Upper lobe of left lung (tissue), 6 donors: ENCODE measurements at regions not wholly inside any gene's neighbourhood (a gene's known extent, or its start where the extent isn't known, plus 50 kb on each side); places are given as distances from the start of the nearest gene placed in this dataset.

ENCODE experiments used
- ATAC-seq, 2 donors: fragments of 200-7000 bp; cut with Tn5 transposase; one replicate each; pipeline ENCODE4 v1.9.1; 2022; ENCODE audit warnings: mild to moderate bottlenecking in 2 of 2, moderate library complexity in 2 of 2; ENCODE audit not compliant: low FRiP score in 2 of 2
- DNase-seq, 2 donors: peaks; one replicate each; pipeline ENCODE4 v3.0.0-alpha.2; 2019 to 2020
- H3K27ac ChIP-seq, 4 donors: fragments of 200-600 bp; sonication (generic); one replicate each; pipeline ENCODE4 v1.5.1; 2016 to 2019
- H3K27me3 ChIP-seq, 4 donors: fragments of 200-600 bp; sonication (generic); one replicate each; pipeline ENCODE4 v1.5.1; 2017 to 2019
- H3K36me3 ChIP-seq, 4 donors: fragments of 200-600 bp; sonication (generic); one replicate each; pipeline ENCODE4 v1.5.1; 2016 to 2019
- H3K4me1 ChIP-seq, 4 donors: fragments of 200-600 bp; sonication (generic); one replicate each; pipeline ENCODE4 v1.5.1; 2018 to 2019
- H3K4me3 ChIP-seq, 4 donors: fragments of 200-600 bp; sonication (generic); one replicate each; pipeline ENCODE4 v1.5.1; 2017 to 2019; ENCODE audit warnings: mild to moderate bottlenecking in 2 of 4, moderate library complexity in 1 of 4
- H3K9me3 ChIP-seq, 4 donors: fragments of 200-600 bp; sonication (generic); one replicate each; pipeline ENCODE4 v1.5.1; 2018 to 2019
- EP300 ChIP-seq, 4 donors: sonication (generic); formaldehyde crosslinking; IDR thresholded peaks; one replicate each; pipeline ENCODE4 v1.5.1; 2017; ENCODE audit warnings: antibody characterized with exemption in 4 of 4, control low read depth in 2 of 4
- POLR2A ChIP-seq, 4 donors: fragments of 450-650 bp; IDR thresholded peaks; one replicate each; pipeline ENCODE4 v1.5.1; 2016 to 2017; ENCODE audit warnings: antibody characterized with exemption in 4 of 4, mild to moderate bottlenecking in 2 of 4
- POLR2AphosphoS5 ChIP-seq, 2 donors: sonication (generic); formaldehyde crosslinking; IDR thresholded peaks; one replicate each; pipeline ENCODE4 v1.5.1; 2017; ENCODE audit warnings: antibody characterized with exemption in 2 of 2
- WGBS, 2 donors: methylation state at CpG; one replicate each; pipeline ENCODE4 v1.1.5; 2017 to 2018; 5-methylcytosine and 5-hydroxymethylcytosine counted together
- TF ChIP-seq, protein P1 (sequence below), 6 experiments: fragments of 450-650 bp in 4 of 6; fragments of 200-600 bp in 2 of 6; sonication (generic) in 2 of 6; IDR thresholded peaks; one replicate each; pipeline ENCODE4 v1.5.1; 2016 to 2019; ENCODE audit warnings: antibody characterized with exemption in 6 of 6
- donor health status: DM: no; HTN: no; CAD: no; lungs with moderate emphysema.
- donor health status: DM: no; HTN: yes; CAD: no; lungs with severe emphysema.

DNA sequence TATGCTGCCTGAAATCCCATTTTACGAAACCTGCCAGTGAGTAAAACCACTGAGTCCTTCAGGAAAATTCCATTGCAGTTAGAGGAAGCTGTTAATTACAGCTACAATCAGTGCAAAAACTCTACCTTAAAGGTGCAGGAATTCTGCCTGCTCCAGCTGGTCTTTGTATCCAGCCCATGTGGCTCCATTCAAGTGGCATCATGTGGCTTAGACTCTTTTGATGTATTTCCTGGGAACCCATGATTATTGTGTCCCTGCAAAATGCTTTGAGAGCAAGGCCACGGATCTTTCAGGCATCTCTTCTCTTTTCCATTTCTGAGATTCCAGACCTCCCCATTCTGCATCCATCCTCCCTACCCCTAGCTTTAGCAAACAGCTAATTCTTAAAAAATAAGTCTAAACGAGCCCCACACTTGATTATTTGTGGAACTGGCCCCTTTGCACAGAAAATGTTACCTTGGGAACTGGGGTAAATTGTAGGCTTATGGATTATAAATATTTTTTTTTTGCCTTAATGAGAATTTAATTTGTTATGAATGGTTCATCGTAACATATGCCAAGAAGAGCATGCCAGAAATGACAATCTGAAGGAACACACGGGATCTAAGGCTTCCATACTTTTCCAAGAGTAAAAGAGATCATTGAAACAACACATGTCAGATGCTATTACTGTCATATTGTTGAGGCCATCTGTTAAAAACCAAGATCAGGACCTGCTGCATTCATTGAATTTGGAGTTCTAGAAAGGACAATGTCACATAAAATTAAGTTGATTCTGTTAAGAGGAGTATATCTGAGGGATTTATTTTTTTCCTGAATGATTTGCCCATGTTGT, 144.6 kb downstream of the TPH2 start:
- DNase-seq (no peak), ATAC-seq (no peak)
- H3K36me3 ChIP-seq, result no peaks in the 10 kb centered on the region
- H3K27me3 ChIP-seq, result no peaks in the 10 kb centered on the region
- H3K4me1 ChIP-seq, result no peaks in the 10 kb centered on the region
- H3K4me3 ChIP-seq, result no peak overlapping the region
- 60% methylated on average over 5 of the region's 5 CpGs for WGBS, 2 donors
- TF ChIP-seq, protein P1, sequence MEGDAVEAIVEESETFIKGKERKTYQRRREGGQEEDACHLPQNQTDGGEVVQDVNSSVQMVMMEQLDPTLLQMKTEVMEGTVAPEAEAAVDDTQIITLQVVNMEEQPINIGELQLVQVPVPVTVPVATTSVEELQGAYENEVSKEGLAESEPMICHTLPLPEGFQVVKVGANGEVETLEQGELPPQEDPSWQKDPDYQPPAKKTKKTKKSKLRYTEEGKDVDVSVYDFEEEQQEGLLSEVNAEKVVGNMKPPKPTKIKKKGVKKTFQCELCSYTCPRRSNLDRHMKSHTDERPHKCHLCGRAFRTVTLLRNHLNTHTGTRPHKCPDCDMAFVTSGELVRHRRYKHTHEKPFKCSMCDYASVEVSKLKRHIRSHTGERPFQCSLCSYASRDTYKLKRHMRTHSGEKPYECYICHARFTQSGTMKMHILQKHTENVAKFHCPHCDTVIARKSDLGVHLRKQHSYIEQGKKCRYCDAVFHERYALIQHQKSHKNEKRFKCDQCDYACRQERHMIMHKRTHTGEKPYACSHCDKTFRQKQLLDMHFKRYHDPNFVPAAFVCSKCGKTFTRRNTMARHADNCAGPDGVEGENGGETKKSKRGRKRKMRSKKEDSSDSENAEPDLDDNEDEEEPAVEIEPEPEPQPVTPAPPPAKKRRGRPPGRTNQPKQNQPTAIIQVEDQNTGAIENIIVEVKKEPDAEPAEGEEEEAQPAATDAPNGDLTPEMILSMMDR (IDR thresholded peaks at IDR 0.05), result no peak
- no peak for TF ChIP-seq POLR2AphosphoS5 (IDR thresholded peaks at IDR 0.05)
- no peak for TF ChIP-seq POLR2A (IDR thresholded peaks at IDR 0.05)
- no peak for TF ChIP-seq EP300 (IDR thresholded peaks at IDR 0.05)
- no peak overlapping the region for H3K27ac ChIP-seq
- no peaks in the 10 kb centered on the region for H3K9me3 ChIP-seq

DNA sequence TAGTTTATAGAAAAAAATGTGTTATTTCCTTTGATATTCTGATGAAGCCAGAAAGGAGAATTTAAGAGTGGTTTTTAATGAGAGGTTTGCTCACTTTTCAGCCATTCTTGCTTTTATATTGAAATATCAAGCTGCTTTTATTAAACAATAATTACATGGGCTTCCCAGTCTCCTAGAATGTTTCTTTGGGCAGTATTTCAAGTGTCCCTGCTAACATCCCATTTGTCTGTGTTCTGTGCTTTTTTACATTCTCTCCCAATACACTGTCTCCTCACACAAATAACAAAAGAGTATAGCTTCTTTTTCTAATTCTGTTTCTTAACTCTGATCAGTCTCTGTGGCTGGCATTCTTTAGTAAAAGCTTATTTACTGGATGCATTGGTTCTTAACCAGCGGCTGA, 145.4 kb downstream of the TPH2 start:
- Histone ChIP-seq H3K36me3 (no peaks in the 10 kb centered on the region), H3K9me3 (no peaks in the 10 kb centered on the region), H3K4me3 (no peak overlapping the region), H3K27me3 (no peaks in the 10 kb centered on the region), H3K27ac (no peak overlapping the region), H3K4me1 (no peaks in the 10 kb centered on the region)
- DNase-seq (no peak), ATAC-seq (no peak)
- WGBS, 2 donors, result 0 to 50% methylated on average over 1 of the region's 1 CpG
- TF ChIP-seq, protein P1 (IDR thresholded peaks at IDR 0.05), result no peak
- TF ChIP-seq EP300 (IDR thresholded peaks at IDR 0.05) (no peak), POLR2AphosphoS5 (IDR thresholded peaks at IDR 0.05) (no peak), POLR2A (IDR thresholded peaks at IDR 0.05) (no peak)

DNA sequence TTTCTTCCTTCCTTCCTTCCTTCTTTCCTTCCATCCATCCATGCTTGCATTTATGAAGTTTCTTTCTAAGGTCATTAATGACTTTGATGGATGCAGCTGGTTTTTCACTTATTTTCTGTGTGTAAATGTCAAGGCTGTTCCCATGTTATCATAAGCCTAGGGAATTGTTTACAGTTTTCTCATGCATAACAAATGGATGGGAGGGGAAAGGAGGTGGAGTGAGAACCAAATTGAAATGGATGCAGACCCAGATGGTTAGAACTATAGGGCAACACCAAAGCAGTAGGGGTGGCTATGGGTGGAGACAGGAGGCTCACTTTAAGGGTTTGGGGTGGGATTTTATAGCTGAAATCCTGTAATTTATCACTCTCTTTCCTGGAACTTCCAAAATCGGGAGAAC, 146.2 kb downstream of the TPH2 start:
- no peak for DNase-seq
- no peaks in the 10 kb centered on the region for H3K4me1 ChIP-seq
- WGBS, 2 donors, result 23 to 47% methylated on average over 1 of the region's 1 CpG
- no peaks in the 10 kb centered on the region for H3K36me3 ChIP-seq
- H3K27ac ChIP-seq, result no peak overlapping the region
- no peaks in the 10 kb centered on the region for H3K9me3 ChIP-seq
- H3K27me3 ChIP-seq, result no peaks in the 10 kb centered on the region
- ATAC-seq, result no peak
- no peak overlapping the region for H3K4me3 ChIP-seq
- TF ChIP-seq POLR2AphosphoS5 (IDR thresholded peaks at IDR 0.05) (no peak), EP300 (IDR thresholded peaks at IDR 0.05) (no peak), POLR2A (IDR thresholded peaks at IDR 0.05) (no peak)
- TF ChIP-seq, protein P1 (IDR thresholded peaks at IDR 0.05), result no peak

DNA sequence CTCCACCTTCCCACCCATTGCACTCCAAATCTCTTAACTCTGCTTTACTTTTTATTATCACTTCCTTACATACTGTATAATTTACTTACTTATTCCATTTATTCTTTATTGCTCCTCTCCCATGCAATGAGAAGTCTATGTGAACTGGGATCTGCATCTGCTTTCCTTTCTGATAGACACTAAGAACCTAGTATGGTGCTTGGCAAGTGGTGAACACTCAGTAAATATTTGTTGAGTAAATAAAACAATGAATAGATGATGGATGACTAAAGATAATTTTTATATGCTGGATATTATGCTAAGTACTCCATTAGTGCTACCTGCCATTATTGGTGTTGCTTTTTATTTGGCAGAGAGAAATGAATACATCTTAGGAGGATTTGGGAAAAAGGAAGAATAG, 151.0 kb downstream of the TPH2 start:
- Histone ChIP-seq H3K36me3 (no peaks in the 10 kb centered on the region), H3K27ac (no peak overlapping the region), H3K27me3 (no peaks in the 10 kb centered on the region), H3K4me1 (no peaks in the 10 kb centered on the region), H3K9me3 (peaks cover 0 to 7% (median 0%) of the 10 kb centered on the region in 4 donors), H3K4me3 (no peak overlapping the region)
- DNase-seq, result no peak
- TF ChIP-seq POLR2AphosphoS5 (IDR thresholded peaks at IDR 0.05) (no peak), POLR2A (IDR thresholded peaks at IDR 0.05) (no peak), EP300 (IDR thresholded peaks at IDR 0.05) (no peak)
- TF ChIP-seq, protein P1 (IDR thresholded peaks at IDR 0.05), result no peak
- no peak for ATAC-seq

DNA sequence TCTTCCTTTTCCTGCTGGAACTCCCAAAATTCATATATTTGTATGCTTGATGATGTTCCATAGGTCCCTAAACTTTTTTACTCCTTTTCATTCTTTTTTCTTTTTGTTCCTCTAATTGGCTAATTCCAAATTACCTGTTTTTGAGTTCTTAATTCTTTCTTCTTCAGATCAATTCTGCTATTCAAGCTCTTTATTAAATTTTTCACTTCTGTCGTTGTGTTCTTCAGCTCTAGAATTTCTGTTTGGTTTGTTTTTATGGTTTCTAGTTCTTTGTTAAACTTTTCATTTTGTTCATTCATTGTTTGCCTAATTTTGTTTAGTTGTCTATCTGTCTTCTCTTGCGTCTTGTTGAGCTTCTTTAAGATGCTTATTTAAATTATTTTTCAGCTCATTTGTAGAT, 154.8 kb downstream of the TPH2 start:
- ATAC-seq, result no peak
- Histone ChIP-seq H3K36me3 (no peaks in the 10 kb centered on the region), H3K4me3 (no peak overlapping the region), H3K27me3 (no peaks in the 10 kb centered on the region), H3K9me3 (peaks cover 0 to 7% (median 0%) of the 10 kb centered on the region in 4 donors), H3K27ac (no peak overlapping the region), H3K4me1 (no peaks in the 10 kb centered on the region)
- WGBS, 2 donors, result 90 to 94% methylated on average over 2 of the region's 2 CpGs
- TF ChIP-seq POLR2AphosphoS5 (IDR thresholded peaks at IDR 0.05) (no peak), EP300 (IDR thresholded peaks at IDR 0.05) (no peak), POLR2A (IDR thresholded peaks at IDR 0.05) (no peak)
- TF ChIP-seq, protein P1 (IDR thresholded peaks at IDR 0.05), result no peak
- no peak for DNase-seq
